Neutrophil (primary cell): ENCODE measurements at regions not wholly inside any gene's neighbourhood (a gene's known extent, or its start where the extent isn't known, plus 50 kb on each side); places are given as distances from the start of the nearest gene placed in this dataset.

Experiments used
- H3K27ac ChIP-seq: fragments of 200-600 bp; sonication (generic); 2 replicates; pipeline ENCODE4 v1.5.1; 2016; ENCODE audit warnings: mild to moderate bottlenecking, moderate library complexity
- H3K27me3 ChIP-seq: fragments of 200-600 bp; sonication (generic); 2 replicates; pipeline ENCODE4 v1.6.0; 2016; ENCODE audit warnings: mild to moderate bottlenecking
- H3K36me3 ChIP-seq: fragments of 200-600 bp; sonication (generic); 2 replicates; pipeline ENCODE4 v1.5.1; 2017
- H3K4me1 ChIP-seq, 2 experiments: fragments of 200-600 bp in 1 of 2; sonication (generic) in 1 of 2; 1 replicate in 1 of 2; 2 replicates in 1 of 2; pipeline versions ENCODE4 v1.5.1 to v1.6.1; 2013 to 2016; ENCODE audit warnings: low read depth in 1 of 2, low read length in 1 of 2, mild to moderate bottlenecking in 1 of 2, moderate library complexity in 1 of 2; ENCODE audit not compliant: control insufficient read depth in 1 of 2, insufficient read depth in 1 of 2
- H3K4me3 ChIP-seq, 2 experiments: fragments of 200-600 bp in 1 of 2; sonication (generic) in 1 of 2; 1 replicate in 1 of 2; 2 replicates in 1 of 2; pipeline ENCODE4 v1.5.1; 2013 to 2016; ENCODE audit warnings: low read depth in 1 of 2, low read length in 1 of 2, mild to moderate bottlenecking in 1 of 2, moderate library complexity in 1 of 2
- H3K9me3 ChIP-seq: fragments of 200-600 bp; sonication (generic); 2 replicates; pipeline ENCODE4 v1.5.1; 2016
- CTCF ChIP-seq: fragments of 200-600 bp; sonication (generic); IDR thresholded peaks from 2 replicates; pipeline ENCODE4 v1.5.1; 2016; ENCODE audit warnings: antibody characterized with exemption

GRCh38 chr16:56093055-56093454 lies 98.2 kb upstream of the GNAO1 start:
- Histone ChIP-seq H3K9me3 (no peaks in the 10 kb centered on the region), H3K27ac (no peak overlapping the region), H3K4me1 (no peaks in the 10 kb centered on the region), H3K27me3 (no peaks in the 10 kb centered on the region), H3K36me3 (no peaks in the 10 kb centered on the region), H3K4me3 (no peak overlapping the region)
- no peak for TF ChIP-seq CTCF

GRCh38 chr16:56090076-56090475 lies 101.2 kb upstream of the GNAO1 start:
- no peak overlapping the region for H3K4me3 ChIP-seq
- H3K36me3 ChIP-seq: no peaks in the 10 kb centered on the region
- H3K27ac ChIP-seq: no peak overlapping the region
- H3K4me1 ChIP-seq: no peaks in the 10 kb centered on the region
- H3K9me3 ChIP-seq: no peaks in the 10 kb centered on the region
- H3K27me3 ChIP-seq: no peaks in the 10 kb centered on the region
- TF ChIP-seq CTCF: no peak

GRCh38 chr16:56087626-56088025 lies 103.7 kb upstream of the GNAO1 start:
- Histone ChIP-seq H3K27ac (no peak overlapping the region), H3K4me1 (no peaks in the 10 kb centered on the region), H3K36me3 (no peaks in the 10 kb centered on the region), H3K27me3 (no peaks in the 10 kb centered on the region), H3K9me3 (no peaks in the 10 kb centered on the region), H3K4me3 (no peak overlapping the region)
- TF ChIP-seq CTCF: no peak

DNA sequence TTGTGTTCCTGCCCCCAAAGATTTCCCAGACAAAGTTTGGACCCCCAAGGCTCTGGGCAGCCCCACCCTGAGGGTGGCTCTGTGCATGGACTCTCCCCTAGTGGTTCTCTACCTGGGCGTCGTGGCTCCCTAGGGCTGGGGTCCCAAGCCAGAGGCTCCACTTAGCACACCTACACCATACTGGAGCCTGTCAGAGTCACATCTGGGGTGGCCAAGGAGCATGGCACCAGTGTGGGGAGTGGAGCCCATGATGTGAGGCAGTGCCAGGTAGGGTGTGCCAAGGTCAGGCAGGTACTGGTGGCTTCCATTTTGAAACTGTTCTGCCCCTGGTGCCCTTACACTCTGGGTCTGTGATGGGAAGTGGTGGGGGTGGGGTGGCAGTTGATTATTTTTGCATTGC lies 109.9 kb upstream of the GNAO1 start:
- Histone ChIP-seq H3K27me3 (no peaks in the 10 kb centered on the region), H3K4me1 (no peaks in the 10 kb centered on the region), H3K4me3 (no peak overlapping the region), H3K36me3 (no peaks in the 10 kb centered on the region), H3K9me3 (no peaks in the 10 kb centered on the region), H3K27ac (no peak overlapping the region)
- no peak for TF ChIP-seq CTCF

DNA sequence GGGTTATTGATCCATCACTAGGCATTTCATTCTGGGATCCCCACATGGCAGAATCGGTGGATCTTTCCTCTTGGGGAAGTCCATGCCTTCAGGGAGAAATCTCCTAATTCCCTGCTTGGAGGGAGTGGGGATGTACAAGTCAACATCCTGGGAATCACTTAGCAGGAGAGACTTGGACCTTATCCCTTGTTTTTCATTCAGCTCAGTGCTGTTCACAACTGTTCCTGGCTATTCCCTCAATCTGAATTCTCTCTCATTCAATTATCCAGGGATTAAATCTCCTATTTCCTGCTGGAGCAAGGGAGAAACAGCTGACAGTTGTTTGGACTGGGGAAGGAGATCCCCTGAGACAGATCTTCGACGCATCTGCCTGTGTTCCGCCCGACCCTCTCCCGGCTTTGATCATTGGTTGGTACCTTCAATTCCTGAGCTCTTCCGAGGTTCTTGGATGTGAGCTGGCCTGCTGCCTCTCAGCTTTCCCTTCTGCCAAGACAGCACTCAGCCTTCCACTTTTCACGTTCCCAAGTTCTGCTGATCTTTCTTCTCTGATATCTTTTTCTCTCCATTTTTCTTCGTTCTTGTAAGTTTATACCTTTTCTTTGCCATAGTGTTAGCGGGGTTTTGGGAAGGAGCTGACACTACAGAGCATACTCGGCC lies 115.4 kb upstream of the GNAO1 start:
- no peak overlapping the region for H3K27ac ChIP-seq
- no peak overlapping the region for H3K4me3 ChIP-seq
- no peaks in the 10 kb centered on the region for H3K9me3 ChIP-seq
- no peaks in the 10 kb centered on the region for H3K27me3 ChIP-seq
- TF ChIP-seq CTCF: no peak
- no peaks in the 10 kb centered on the region for H3K36me3 ChIP-seq
- H3K4me1 ChIP-seq: no peaks in the 10 kb centered on the region

DNA sequence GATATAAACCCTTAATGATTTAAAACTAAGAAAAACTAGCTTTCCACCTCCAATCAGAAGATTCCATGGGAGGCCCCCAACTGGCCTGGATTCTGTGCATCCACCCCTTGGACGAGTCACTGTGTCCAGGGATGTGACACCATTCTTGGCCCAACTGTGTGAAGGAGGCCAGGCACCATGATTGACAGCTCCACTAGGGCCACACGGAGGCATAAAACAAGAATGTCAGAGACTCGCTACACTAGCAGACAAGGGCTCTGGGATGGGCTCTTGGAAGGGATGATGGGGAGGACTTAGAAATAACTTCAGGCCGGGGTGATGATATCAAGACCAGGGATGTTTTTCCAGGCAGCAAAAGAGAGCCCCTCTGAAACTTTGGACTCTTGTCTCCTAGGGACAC lies 117.8 kb upstream of the GNAO1 start:
- Histone ChIP-seq H3K9me3 (no peaks in the 10 kb centered on the region), H3K27ac (no peak overlapping the region), H3K4me3 (no peak overlapping the region), H3K4me1 (no peaks in the 10 kb centered on the region), H3K27me3 (peaks cover 5% of the 10 kb centered on the region), H3K36me3 (no peaks in the 10 kb centered on the region)
- no peak for TF ChIP-seq CTCF
